ENCODE measurements at regions not wholly inside any gene's neighbourhood (a gene's known extent, or its start where the extent isn't known, plus 50 kb on each side); places are given as distances from the start of the nearest gene placed in this dataset.

DNA sequence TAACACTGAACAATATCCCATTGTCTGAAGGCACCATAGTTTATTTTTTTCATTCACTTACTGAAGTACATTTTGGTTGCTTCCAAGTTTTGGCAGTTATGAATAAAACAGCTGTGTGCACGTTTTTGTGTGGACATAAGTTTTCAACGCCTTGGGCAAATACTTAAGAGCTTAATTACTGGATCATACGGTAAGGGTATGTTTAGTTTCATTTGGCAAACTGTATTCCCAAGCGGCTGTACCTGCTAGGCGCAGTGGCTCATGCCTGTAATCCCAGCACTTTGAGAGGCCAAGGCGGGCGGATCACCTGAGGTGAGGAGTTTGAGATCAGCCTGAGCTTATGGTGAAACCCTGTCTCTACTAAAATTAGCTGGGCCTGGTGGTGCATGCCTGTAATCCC lies 63.7 kb upstream of the FAM120A start:
- TF ChIP-seq CTCF (conservative IDR thresholded peaks at IDR 0.05; ENCODE audit: low read depth, low read length) (no peak), EZH2 (IDR thresholded peaks at IDR 0.05; ENCODE audit: borderline replicate concordance, low read depth, low read length, poor library complexity, severe bottlenecking) (no peak)
